GM18867 (cell line): ENCODE measurements at regions not wholly inside any gene's neighbourhood (a gene's known extent, or its start where the extent isn't known, plus 50 kb on each side); places are given as distances from the start of the nearest gene placed in this dataset.
A peak's percentile ranks its signal among the peaks of the same experiment; 100 is the strongest.

Experiments used
- ATAC-seq: cut with Tn5 transposase; IDR thresholded peaks from one replicate; pipeline ENCODE4 v1.9.1; 2021; ENCODE audit warnings: mild to moderate bottlenecking, moderate library complexity; ENCODE audit not compliant: unreplicated experiment

GRCh38 chr3:174398761-174399160 lies 460.4 kb upstream of the NAALADL2 start:
- ATAC-seq = no peak

DNA sequence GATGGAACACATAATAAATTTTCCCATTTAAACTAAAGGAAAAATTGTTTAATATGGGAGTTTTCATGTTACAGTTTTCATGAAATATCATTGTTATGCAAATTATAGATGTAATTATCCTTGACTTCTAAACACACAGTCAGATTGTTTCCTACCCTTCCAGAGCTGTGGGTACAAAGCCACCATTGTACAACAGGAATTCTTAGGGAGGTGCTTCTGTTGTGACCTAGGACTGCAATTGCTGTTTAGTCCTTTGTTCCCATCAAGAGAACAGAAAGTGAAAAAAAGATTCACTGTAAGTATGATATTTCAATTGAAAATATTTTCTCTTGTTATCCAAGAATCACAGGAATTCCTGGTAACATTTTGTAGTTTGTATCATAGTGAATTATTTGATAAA lies 455.3 kb upstream of the NAALADL2 start:
- ATAC-seq = no peak

GRCh38 chr3:174408310-174408709 lies 450.8 kb upstream of the NAALADL2 start:
- ATAC-seq = no peak

DNA sequence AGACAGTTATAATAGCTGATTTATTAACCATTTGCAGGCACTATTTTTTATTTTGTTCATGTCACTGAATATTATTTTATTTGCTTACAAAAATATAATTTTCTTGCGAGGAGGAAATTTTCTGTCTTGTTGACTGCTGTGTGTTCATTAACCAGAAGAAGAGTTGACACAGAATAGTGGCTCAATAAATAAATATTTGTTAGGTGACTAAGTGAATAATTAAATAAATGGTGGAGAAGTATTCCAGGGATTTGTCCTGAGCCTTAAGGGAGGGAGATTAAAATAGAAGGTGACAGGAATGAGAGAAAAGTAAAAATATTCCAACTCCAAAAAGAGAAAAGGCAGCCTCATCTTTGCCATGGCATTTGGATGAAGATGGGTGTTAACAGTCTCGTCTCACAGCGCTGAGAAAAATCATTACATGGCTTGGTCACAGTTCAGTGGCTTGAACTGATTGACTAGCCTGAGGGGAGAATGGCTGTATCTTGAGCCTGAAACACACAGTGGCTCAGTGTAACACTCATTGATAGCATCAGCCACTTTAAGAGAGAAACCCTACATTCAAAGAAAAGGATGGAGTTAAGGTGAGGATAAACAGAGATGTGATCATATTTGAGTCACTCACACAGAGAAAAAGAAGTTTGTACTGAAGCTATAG lies 449.9 kb upstream of the NAALADL2 start:
- no peak for ATAC-seq

- ATAC-seq = no peak
Observed at GRCh38 chr3:174413062-174413912, 445.8 kb upstream of the NAALADL2 start.

GRCh38 chr3:174414902-174415301 lies 444.2 kb upstream of the NAALADL2 start:
- no peak for ATAC-seq

GRCh38 chr3:174417573-174417972 lies 441.6 kb upstream of the NAALADL2 start:
- ATAC-seq = no peak

DNA sequence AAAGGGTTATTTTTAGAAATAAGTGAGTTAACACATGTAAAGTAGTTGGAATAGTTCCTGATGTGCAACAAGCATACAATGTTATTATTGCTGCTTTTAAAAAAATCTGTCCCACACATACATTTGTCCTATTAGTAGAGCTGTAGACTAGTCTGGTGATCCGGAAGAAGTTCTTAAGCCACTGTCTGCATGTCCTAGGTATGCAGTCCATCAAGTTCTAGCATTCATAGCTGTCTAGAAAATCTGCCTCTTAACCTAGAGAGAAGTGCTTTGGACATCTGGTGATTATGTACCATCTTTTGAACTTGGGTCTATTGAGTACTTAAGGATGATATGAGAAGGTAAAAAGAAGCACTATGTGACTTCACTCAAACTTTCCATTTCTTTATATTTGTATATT lies 439.9 kb upstream of the NAALADL2 start:
- ATAC-seq = no peak

GRCh38 chr3:174423936-174424335 lies 435.2 kb upstream of the NAALADL2 start:
- no peak for ATAC-seq

DNA sequence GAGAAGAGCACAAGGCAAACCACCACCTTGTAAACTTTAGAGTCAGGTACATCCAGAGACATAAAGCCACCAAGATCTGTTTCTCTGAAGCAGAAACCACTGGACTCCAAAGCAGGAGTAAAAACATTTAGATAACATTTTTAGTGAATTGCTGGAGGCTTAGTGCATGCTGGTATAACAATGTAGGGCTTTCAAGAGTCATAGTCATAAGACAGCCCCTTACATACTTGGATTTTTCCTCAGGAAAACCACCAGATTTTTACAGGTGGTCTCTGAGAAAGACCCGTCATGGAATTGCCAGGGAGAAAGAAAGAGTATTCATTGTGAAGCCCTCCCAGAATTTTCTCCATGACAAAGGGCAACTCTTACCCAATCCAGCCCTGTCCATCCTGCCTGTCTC lies 434.5 kb upstream of the NAALADL2 start:
- ATAC-seq = no peak

DNA sequence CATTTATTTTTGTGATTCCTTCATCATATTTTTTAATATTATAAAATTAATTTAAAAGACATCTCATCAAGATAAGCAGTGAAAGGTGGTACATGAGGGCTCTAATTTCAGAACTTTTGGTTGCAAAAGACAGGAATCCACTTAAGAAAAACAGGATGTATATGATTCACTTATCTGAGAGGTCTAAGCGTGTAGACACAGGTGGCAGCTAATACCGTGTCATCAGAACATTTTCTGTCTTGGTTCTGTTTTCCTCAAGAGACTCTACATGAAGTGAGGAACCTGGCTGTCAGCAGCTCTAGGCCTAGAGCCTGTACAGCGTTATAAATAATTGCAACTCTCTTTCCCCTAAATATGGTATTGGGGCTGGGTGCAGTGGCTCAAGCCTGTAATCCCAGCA lies 433.7 kb upstream of the NAALADL2 start:
- ATAC-seq = no peak

GRCh38 chr3:174430986-174431385 lies 428.1 kb upstream of the NAALADL2 start:
- ATAC-seq = no peak

GRCh38 chr3:174431717-174432116 lies 427.4 kb upstream of the NAALADL2 start:
- ATAC-seq = no peak

DNA sequence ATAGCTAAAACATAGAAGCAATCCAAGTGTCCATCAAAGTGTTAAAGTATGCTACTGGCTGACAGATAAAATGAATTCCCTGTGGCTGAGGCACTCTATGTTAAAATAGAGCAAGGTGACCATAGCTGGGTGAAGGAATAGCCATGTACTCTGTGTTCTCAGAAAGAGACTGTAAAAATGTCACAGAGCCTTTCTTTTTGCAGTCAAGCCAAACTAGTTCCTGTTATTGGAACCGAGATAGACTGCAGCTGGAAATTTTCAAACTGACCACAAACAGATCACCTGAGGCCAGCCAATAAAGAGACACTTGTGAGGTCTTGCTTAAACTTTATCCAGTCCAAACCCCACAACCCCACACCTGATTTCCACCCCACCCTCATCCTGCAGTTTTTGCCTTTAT lies 422.8 kb upstream of the NAALADL2 start:
- no peak for ATAC-seq

DNA sequence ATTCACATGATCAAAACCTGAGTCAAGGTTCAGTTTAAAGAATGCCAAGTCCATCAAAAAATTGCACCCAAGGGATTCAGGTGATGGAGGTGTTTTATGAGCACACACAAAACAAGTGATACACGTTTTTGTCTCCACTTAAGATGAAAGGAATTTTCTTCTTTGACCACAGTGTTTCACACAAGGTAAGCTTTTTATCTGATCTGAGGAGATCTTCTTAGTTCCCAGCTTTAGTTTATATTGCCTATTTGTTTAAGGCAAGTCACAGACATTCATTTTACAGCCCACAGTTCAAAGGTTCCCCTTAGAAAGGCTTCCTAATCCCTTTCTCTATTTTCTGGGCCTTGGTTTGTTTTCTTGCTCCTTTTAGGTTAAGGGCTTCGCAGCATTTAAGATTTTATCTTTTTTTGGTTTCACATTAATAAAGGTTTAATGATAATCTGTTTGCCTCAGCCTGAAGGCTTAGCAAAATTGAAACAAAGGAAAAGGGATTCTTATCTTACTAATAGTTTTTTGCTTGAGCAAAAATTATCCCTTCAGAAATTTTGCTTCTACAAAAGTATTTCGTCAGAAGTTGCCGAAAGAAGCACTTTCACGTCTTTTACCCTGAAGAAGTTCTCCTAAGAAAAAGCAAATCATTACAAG lies 420.5 kb upstream of the NAALADL2 start:
- ATAC-seq = no peak

GRCh38 chr3:174439331-174440252 lies 419.5 kb upstream of the NAALADL2 start:
- ATAC-seq = no peak

GRCh38 chr3:174440253-174440701 lies 418.9 kb upstream of the NAALADL2 start:
- no peak for ATAC-seq

DNA sequence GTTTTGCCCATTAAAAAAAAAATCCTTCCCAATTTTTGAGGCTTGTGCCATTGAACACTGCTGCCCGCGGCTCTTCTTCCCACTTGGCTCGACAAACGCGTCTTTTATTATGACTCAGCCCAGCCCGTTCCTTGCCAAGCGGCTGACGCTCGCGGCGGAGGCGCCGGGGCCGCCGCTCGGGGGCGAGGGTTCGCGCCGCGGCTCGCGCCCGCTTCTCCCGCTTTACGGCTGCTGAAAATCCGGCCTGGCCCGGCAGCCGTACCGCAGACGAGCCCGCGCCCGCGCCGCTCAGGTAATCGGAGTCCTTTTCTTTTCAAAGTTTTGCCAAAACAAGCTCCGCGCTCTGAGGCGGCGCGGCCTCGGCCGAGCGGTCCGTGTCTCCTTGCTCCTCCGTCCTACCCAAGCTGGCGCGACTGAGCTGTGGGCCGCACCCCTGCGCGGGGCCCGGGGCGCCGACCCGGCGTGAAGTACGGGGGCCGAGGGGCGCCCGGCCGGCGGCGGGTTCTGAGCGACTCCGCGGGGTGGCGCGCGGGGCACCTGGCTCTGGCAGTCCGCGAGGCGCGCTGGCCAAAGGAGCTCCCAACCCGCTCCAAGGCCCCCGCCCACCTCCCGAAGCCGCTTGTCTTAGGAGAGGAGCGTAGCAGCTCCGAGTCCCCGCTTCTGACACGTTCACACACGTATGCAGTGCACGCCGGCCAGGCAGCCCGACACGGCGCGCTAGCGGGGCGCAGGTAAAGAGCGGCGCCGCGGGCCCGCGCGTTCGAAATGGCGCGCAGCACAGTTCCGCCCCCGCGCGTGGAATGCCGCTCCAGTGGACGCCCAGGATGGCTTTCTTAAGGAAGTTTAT lies 418.2 kb upstream of the NAALADL2 start:
- ATAC-seq = peak; percentile 73

DNA sequence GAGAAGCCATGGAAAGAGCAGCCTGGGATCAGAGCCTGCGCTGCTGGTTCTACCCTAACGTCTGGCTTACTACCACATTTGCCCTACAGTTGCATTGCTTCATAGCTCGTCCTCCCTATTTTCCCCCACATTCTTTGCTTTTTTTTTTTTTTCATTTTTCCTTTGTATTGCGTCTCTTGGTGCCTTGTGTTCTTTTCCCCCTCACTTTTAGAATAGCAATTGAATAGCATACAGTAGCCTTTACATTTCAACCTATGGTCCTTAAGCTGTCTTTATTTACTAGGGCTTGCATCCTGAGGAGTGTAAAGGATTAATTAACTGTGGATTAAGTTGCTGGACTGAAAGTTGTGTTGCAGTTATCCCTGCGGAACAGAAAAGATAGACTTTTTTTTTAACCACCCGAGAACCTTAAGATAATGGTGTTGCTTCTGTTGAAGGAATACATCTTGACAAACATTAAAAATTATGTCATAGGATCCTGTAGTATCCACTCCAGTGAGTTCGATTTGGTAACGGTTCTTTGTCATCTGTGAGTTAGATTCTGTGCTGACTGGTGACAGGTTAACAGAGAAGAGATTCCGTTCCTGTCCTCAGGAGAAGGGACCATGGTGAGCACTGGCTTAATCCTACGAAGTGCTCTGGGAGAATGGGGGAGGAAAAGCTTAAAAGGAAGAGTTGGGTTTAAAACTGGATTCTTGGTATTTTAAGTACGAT lies 417.4 kb upstream of the NAALADL2 start:
- no peak for ATAC-seq
